HCT116 (cell line): ENCODE measurements at regions not wholly inside any gene's neighbourhood (a gene's known extent, or its start where the extent isn't known, plus 50 kb on each side); places are given as distances from the start of the nearest gene placed in this dataset.

Experiments
- ATAC-seq: fragments of 200-7000 bp; cut with Tn5 transposase; 2 replicates; pipeline ENCODE4 v1.9.1; 2020; ENCODE audit warnings: mild to moderate bottlenecking, moderate library complexity
- BruUV-seq: library from RNA; stranded (reverse); fragments of 400-500 nt; replicated peaks from 2 replicates; lab custom pipeline; 2021; lab: Mats Ljungman, UMichigan
- CTCF ChIA-PET: fragments of 300-600 bp; sonication (Branson Sonifier 250); formaldehyde crosslinking; loops from one replicate; lab custom pipeline; 2021; ENCODE audit warnings: antibody characterized with exemption; lab: Charles Lee
- POLR2A ChIA-PET: fragments of 300-600, 350-600 bp; sonication (Branson Sonifier 250); formaldehyde crosslinking; loops from one replicate; lab custom pipeline; 2021; ENCODE audit warnings: antibody characterized with exemption; lab: Charles Lee
- RAD21 ChIA-PET, 2 experiments: fragments of 300-600 bp; sonication (Branson Sonifier 250); formaldehyde crosslinking; loops; one replicate each; lab custom pipeline; 2023; ENCODE audit warnings: low total read pairs in 2 of 2; ENCODE audit not compliant: uncharacterized antibody in 2 of 2, unreplicated experiment in 2 of 2, low non-redundant PET in 1 of 2; lab: Charles Lee
- DNase-seq: peaks from one replicate; pipeline ENCODE4 v3.0.0-alpha.2; 2010; ENCODE audit warnings: low read depth, low spot score
- H2AFZ ChIP-seq: fragments of 200-600 bp; shearing (Covaris generic), sonication (generic); 2 replicates; pipeline ENCODE4 v1.6.1; 2017; ENCODE audit warnings: low read depth, mixed run types, mixed read lengths, antibody characterized with exemption, low read length; ENCODE audit not compliant: poor library complexity, severe bottlenecking
- H3K27ac ChIP-seq: 2 replicates; pipeline ENCODE4 v1.5.1; 2012; ENCODE audit warnings: low read depth, low read length
- H3K27me3 ChIP-seq: fragments of 200-600 bp; sonication (generic); 2 replicates; pipeline ENCODE4 v1.6.1; 2016; ENCODE audit warnings: mixed run types, low read length, mixed read lengths; ENCODE audit not compliant: insufficient read depth
- H3K36me3 ChIP-seq, 2 experiments: fragments of 200-500 bp in 1 of 2; fragments of 200-600 bp in 1 of 2; sonication (Bioruptor generic) in 1 of 2; sonication (generic) in 1 of 2; 2 replicates each; pipeline versions ENCODE4 v1.5.1 to v1.6.1; 2014 to 2016; ENCODE audit warnings: low read length in 2 of 2, inconsistent platforms in 1 of 2, mixed read lengths in 1 of 2, mixed run types in 1 of 2; ENCODE audit not compliant: insufficient read depth in 2 of 2, control insufficient read depth in 1 of 2
- H3K4me1 ChIP-seq, 2 experiments: fragments of 200-600 bp in 1 of 2; sonication (generic) in 1 of 2; 2 replicates each; pipeline versions ENCODE4 v1.5.1 to v1.6.1; 2012 to 2017; ENCODE audit warnings: low read length in 2 of 2, inconsistent platforms in 1 of 2, mild to moderate bottlenecking in 1 of 2, mixed read lengths in 1 of 2, mixed run types in 1 of 2, moderate library complexity in 1 of 2; ENCODE audit not compliant: insufficient read depth in 2 of 2, control insufficient read depth in 1 of 2
- H3K4me2 ChIP-seq: fragments of 200-600 bp; sonication (generic); 2 replicates; pipeline ENCODE4 v1.6.1; 2017; ENCODE audit warnings: mixed run types, low read length, mixed read lengths
- H3K4me3 ChIP-seq, 2 experiments: fragments of 200-600 bp in 1 of 2; sonication (generic) in 1 of 2; replicated peaks in 1 of 2; 2 replicates each; pipeline ENCODE4 v1.5.1; 2011 to 2016; ENCODE audit warnings: low read length in 2 of 2, control low read depth in 1 of 2, low read depth in 1 of 2, mild to moderate bottlenecking in 1 of 2, mixed read lengths in 1 of 2, mixed run types in 1 of 2
- H3K79me2 ChIP-seq: fragments of 200-600 bp; sonication (generic); 2 replicates; pipeline ENCODE4 v1.6.1; 2017; ENCODE audit warnings: mild to moderate bottlenecking, mixed run types, low read length, moderate library complexity, mixed read lengths; ENCODE audit not compliant: insufficient read depth
- H3K9ac ChIP-seq: fragments of 200-600 bp; sonication (generic); 2 replicates; pipeline ENCODE4 v1.6.1; 2016; ENCODE audit warnings: low read length, mixed read lengths
- H3K9me2 ChIP-seq: fragments of 200-600 bp; sonication (generic), shearing (Covaris generic); 2 replicates; pipeline ENCODE4 v1.6.1; 2017; ENCODE audit warnings: mixed run types, mild to moderate bottlenecking, moderate library complexity; ENCODE audit not compliant: insufficient read depth
- H3K9me3 ChIP-seq, 2 experiments: fragments of 200-500 bp in 1 of 2; fragments of 200-600 bp in 1 of 2; sonication (Bioruptor generic) in 1 of 2; sonication (generic) in 1 of 2; 2 replicates each; pipeline ENCODE4 v1.6.1; 2014 to 2017; ENCODE audit warnings: low read length in 2 of 2, mixed read lengths in 2 of 2, inconsistent platforms in 1 of 2, low read depth in 1 of 2, mild to moderate bottlenecking in 1 of 2, mixed run types in 1 of 2, moderate library complexity in 1 of 2; ENCODE audit not compliant: control insufficient read depth in 1 of 2, insufficient read depth in 1 of 2
- H4K20me1 ChIP-seq: fragments of 200-600 bp; sonication (generic), shearing (Covaris generic); 2 replicates; pipeline ENCODE4 v1.6.1; 2017; ENCODE audit warnings: mixed run types, mild to moderate bottlenecking, moderate library complexity; ENCODE audit not compliant: insufficient read depth
- EZH2 ChIP-seq: fragments of 200-600 bp; sonication (generic); IDR thresholded peaks from 2 replicates; pipeline ENCODE4 v1.6.1; 2017; ENCODE audit warnings: antibody characterized with exemption, mixed run types
- EZH2phosphoT487 ChIP-seq: fragments of 200-600 bp; IDR thresholded peaks from 2 replicates; pipeline ENCODE4 v1.6.1; 2018; ENCODE audit warnings: antibody characterized with exemption, borderline replicate concordance
- JUND ChIP-seq: IDR thresholded peaks from 2 replicates; pipeline ENCODE4 v1.6.1; 2012
- POLR2AphosphoS5 ChIP-seq: IDR thresholded peaks from 2 replicates; pipeline ENCODE4 v1.6.1; 2011; ENCODE audit warnings: mild to moderate bottlenecking, low read depth, low read length, moderate library complexity
- RAD21 ChIP-seq: IDR thresholded peaks from 2 replicates; pipeline ENCODE4 v1.6.1; 2012; ENCODE audit warnings: low read depth, mild to moderate bottlenecking
- YY1 ChIP-seq: IDR thresholded peaks from 2 replicates; pipeline ENCODE4 v1.6.1; 2011; ENCODE audit warnings: low read length, low read depth, moderate library complexity, mild to moderate bottlenecking; ENCODE audit not compliant: insufficient replicate concordance; ENCODE audit errors: extremely low read depth
- ZNF274 ChIP-seq: fragments of 200-500 bp; sonication (Bioruptor generic); IDR thresholded peaks from 2 replicates; pipeline ENCODE4 v1.6.1; 2014; ENCODE audit warnings: mild to moderate bottlenecking, low read depth, low read length, inconsistent platforms
- intact Hi-C: fragments of 100-400 bp; cut with micrococcal nuclease; formaldehyde crosslinking; loops from 2 replicates; pipeline ENCODE4 v1.10.0; 2022
- TF ChIP-seq, protein P1 (sequence below): IDR thresholded peaks from 2 replicates; pipeline ENCODE4 v1.6.1; 2012; ENCODE audit warnings: low read depth
- TF ChIP-seq, protein P2 (sequence below): IDR thresholded peaks from 2 replicates; pipeline ENCODE4 v1.6.1; 2011; ENCODE audit warnings: mild to moderate bottlenecking, low read length, moderate library complexity; ENCODE audit not compliant: insufficient replicate concordance; ENCODE audit errors: extremely low read depth

DNA sequence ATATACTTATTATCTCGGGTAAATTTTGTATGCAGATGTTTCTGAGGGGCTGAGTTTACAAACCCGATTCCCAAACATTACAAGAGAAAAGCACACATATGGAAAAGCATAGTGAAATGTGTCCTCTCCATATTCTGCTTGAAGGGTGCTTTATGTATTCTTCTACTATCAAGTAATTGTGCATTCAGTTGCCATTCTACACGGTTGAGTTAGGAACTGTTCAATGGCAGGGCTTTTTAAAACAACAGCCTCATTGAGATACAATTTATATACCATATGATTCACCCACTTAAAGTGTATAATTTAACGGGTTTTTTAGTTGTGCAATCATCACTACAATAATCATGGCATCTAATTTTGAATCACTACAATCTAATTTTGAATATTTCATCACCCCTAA, 138.4 kb upstream of the DLGAP1 start:
- Histone ChIP-seq H3K9ac (no peak overlapping the region), H3K9me2 (no peaks in the 10 kb centered on the region), H3K36me3 (no peaks in the 10 kb centered on the region), H3K9me3 (peaks cover 19 to 20% of the 10 kb centered on the region in 2 experiments; a peak in 3 of 4 replicates), H3K27ac (no peak overlapping the region), H2AFZ (no peak overlapping the region), H4K20me1 (no peaks in the 10 kb centered on the region), H3K27me3 (no peaks in the 10 kb centered on the region), H3K4me2 (no peak overlapping the region), H3K4me3 (no peak overlapping the region), H3K4me1 (no peaks in the 10 kb centered on the region), H3K79me2 (no peaks in the 10 kb centered on the region)
- ChIA-PET CTCF (no interaction called here), RAD21 (no interaction called here), POLR2A (no interaction called here)
- DNase-seq (no peak), ATAC-seq (no peak)
- intact Hi-C loops, result no loop called here
- BruUV-seq, result no TSS peak
- no peak for TF ChIP-seq ZNF274

DNA sequence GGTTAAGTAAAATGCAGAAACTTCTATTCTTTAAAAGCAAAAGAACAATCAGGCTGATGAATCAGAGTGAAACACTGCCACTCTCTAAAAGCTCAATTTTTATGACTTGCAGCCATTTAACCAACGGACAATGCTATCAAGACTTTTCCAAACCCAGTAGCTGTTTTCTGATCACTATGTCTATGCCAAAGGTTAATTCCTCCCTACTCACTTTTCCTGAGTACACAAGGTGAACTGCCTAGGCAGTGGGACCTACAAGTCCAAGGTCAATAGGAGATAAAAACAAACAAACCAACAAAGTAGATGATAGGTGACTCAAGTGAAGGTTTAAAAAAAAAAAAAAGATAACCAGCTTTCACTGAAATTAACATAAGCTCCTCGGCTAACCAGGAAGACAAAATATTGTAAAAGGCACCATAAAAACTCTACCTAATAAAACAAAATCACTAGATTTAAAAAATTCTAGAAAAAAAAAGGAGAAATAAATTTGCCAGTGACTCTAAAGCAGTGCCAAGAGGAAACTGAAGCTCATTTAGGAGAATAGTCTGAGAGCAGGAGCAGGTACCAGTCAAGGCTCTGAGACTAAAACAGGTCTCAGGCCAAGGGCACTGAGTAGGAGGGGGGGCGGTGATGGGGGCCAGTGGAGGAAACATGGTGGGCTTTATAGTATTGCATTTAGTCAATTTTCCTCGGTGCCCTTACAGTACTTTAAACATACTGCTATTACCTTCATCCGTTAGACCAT, 134.1 kb upstream of the DLGAP1 start:
- BruUV-seq, result no TSS peak
- H3K9ac ChIP-seq, result no peak overlapping the region
- DNase-seq (no peak), ATAC-seq (no peak)
- no peak overlapping the region for H3K4me3 ChIP-seq
- no peaks in the 10 kb centered on the region for H3K36me3 ChIP-seq
- H3K27ac ChIP-seq, result no peak overlapping the region
- no peaks in the 10 kb centered on the region for H3K4me1 ChIP-seq
- H3K27me3 ChIP-seq, result no peaks in the 10 kb centered on the region
- ChIA-PET POLR2A (no interaction called here), CTCF (no interaction called here), RAD21 (no interaction called here)
- intact Hi-C loops, result no loop called here
- peaks cover 15 to 24% of the 10 kb centered on the region in 2 experiments; a peak in 2 of 4 replicates for H3K9me3 ChIP-seq
- no peak overlapping the region for H3K4me2 ChIP-seq
- no peaks in the 10 kb centered on the region for H3K79me2 ChIP-seq
- H4K20me1 ChIP-seq, result no peaks in the 10 kb centered on the region
- H3K9me2 ChIP-seq, result no peaks in the 10 kb centered on the region
- TF ChIP-seq POLR2AphosphoS5 (no peak), YY1 (no peak), EZH2 (no peak), ZNF274 (no peak), JUND (no peak), EZH2phosphoT487 (no peak), RAD21 (no peak)
- TF ChIP-seq, protein P1, sequence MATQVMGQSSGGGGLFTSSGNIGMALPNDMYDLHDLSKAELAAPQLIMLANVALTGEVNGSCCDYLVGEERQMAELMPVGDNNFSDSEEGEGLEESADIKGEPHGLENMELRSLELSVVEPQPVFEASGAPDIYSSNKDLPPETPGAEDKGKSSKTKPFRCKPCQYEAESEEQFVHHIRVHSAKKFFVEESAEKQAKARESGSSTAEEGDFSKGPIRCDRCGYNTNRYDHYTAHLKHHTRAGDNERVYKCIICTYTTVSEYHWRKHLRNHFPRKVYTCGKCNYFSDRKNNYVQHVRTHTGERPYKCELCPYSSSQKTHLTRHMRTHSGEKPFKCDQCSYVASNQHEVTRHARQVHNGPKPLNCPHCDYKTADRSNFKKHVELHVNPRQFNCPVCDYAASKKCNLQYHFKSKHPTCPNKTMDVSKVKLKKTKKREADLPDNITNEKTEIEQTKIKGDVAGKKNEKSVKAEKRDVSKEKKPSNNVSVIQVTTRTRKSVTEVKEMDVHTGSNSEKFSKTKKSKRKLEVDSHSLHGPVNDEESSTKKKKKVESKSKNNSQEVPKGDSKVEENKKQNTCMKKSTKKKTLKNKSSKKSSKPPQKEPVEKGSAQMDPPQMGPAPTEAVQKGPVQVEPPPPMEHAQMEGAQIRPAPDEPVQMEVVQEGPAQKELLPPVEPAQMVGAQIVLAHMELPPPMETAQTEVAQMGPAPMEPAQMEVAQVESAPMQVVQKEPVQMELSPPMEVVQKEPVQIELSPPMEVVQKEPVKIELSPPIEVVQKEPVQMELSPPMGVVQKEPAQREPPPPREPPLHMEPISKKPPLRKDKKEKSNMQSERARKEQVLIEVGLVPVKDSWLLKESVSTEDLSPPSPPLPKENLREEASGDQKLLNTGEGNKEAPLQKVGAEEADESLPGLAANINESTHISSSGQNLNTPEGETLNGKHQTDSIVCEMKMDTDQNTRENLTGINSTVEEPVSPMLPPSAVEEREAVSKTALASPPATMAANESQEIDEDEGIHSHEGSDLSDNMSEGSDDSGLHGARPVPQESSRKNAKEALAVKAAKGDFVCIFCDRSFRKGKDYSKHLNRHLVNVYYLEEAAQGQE, result no peak
- TF ChIP-seq, protein P2, sequence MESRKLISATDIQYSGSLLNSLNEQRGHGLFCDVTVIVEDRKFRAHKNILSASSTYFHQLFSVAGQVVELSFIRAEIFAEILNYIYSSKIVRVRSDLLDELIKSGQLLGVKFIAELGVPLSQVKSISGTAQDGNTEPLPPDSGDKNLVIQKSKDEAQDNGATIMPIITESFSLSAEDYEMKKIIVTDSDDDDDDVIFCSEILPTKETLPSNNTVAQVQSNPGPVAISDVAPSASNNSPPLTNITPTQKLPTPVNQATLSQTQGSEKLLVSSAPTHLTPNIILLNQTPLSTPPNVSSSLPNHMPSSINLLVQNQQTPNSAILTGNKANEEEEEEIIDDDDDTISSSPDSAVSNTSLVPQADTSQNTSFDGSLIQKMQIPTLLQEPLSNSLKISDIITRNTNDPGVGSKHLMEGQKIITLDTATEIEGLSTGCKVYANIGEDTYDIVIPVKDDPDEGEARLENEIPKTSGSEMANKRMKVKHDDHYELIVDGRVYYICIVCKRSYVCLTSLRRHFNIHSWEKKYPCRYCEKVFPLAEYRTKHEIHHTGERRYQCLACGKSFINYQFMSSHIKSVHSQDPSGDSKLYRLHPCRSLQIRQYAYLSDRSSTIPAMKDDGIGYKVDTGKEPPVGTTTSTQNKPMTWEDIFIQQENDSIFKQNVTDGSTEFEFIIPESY, result no peak
- H2AFZ ChIP-seq, result no peak overlapping the region
